ENCODE measurements at regions not wholly inside any gene's neighbourhood (a gene's known extent, or its start where the extent isn't known, plus 50 kb on each side); places are given as distances from the start of the nearest gene placed in this dataset.

GRCh38 chr1:181174861-181175260 lies 86.4 kb downstream of the IER5 start:
- TF ChIP-seq CTCF (IDR thresholded peaks at IDR 0.05; ENCODE audit: low read depth, low read length, missing control alignments), result no peak
- Histone ChIP-seq H3K36me3 (replicated peaks) (no peaks in the 10 kb centered on the region), H3K27ac (no peak overlapping the region), H3K27me3 (replicated peaks) (peaks cover 6% of the 10 kb centered on the region), H3K4me3 (ENCODE audit: low read depth, low read length) (no peak overlapping the region)
- no peak for DNase-seq
- in situ Hi-C loops (cut with HindIII; ENCODE audit: low pct_ligation_motif_present, low sequenced_read_pairs), result loop anchor here (25.0 kb wide), 2 partner anchors 288 to 663 kb away; partner anchors contain the start of gene ACBD6

GRCh38 chr1:181175356-181175910 lies 86.9 kb downstream of the IER5 start:
- DNase-seq, result no peak
- Histone ChIP-seq H3K4me3 (ENCODE audit: low read depth, low read length) (no peak overlapping the region), H3K27ac (no peak overlapping the region), H3K27me3 (replicated peaks) (peaks cover 9% of the 10 kb centered on the region), H3K36me3 (replicated peaks) (no peaks in the 10 kb centered on the region)
- TF ChIP-seq CTCF (IDR thresholded peaks at IDR 0.05; ENCODE audit: low read depth, low read length, missing control alignments), result no peak
- in situ Hi-C loops (cut with HindIII; ENCODE audit: low pct_ligation_motif_present, low sequenced_read_pairs), result no loop called here

- Histone ChIP-seq H3K27ac (no peak overlapping the region), H3K27me3 (replicated peaks) (peaks cover 14% of the 10 kb centered on the region), H3K4me3 (ENCODE audit: low read depth, low read length) (no peak overlapping the region), H3K36me3 (replicated peaks) (no peaks in the 10 kb centered on the region)
- in situ Hi-C loops (cut with HindIII; ENCODE audit: low pct_ligation_motif_present, low sequenced_read_pairs), result no loop called here
- no peak for DNase-seq
- no peak for TF ChIP-seq CTCF (IDR thresholded peaks at IDR 0.05; ENCODE audit: low read depth, low read length, missing control alignments)
Measured at GRCh38 chr1:181175955-181176354, 87.5 kb downstream of the IER5 start.

- Histone ChIP-seq H3K27me3 (replicated peaks) (peaks cover 16% of the 10 kb centered on the region), H3K4me3 (ENCODE audit: low read depth, low read length) (no peak overlapping the region), H3K36me3 (replicated peaks) (no peaks in the 10 kb centered on the region), H3K27ac (no peak overlapping the region)
- no peak for TF ChIP-seq CTCF (IDR thresholded peaks at IDR 0.05; ENCODE audit: low read depth, low read length, missing control alignments)
- in situ Hi-C loops (cut with HindIII; ENCODE audit: low pct_ligation_motif_present, low sequenced_read_pairs), result no loop called here
- no peak for DNase-seq
Measured at GRCh38 chr1:181178241-181178879, 89.9 kb downstream of the IER5 start.

GRCh38 chr1:181179279-181179986 lies 90.9 kb downstream of the IER5 start:
- Histone ChIP-seq H3K27ac (no peak overlapping the region), H3K27me3 (replicated peaks) (peaks cover 19% of the 10 kb centered on the region), H3K36me3 (replicated peaks) (no peaks in the 10 kb centered on the region), H3K4me3 (ENCODE audit: low read depth, low read length) (no peak overlapping the region)
- TF ChIP-seq CTCF (IDR thresholded peaks at IDR 0.05; ENCODE audit: low read depth, low read length, missing control alignments), result no peak
- in situ Hi-C loops (cut with HindIII; ENCODE audit: low pct_ligation_motif_present, low sequenced_read_pairs), result no loop called here
- no peak for DNase-seq

Measured in brain microvascular endothelial cell (primary cell).